G401 (cell line): ENCODE measurements at regions not wholly inside any gene's neighbourhood (a gene's known extent, or its start where the extent isn't known, plus 50 kb on each side); places are given as distances from the start of the nearest gene placed in this dataset.

Experiments
- DNase-seq: peaks from one replicate; pipeline ENCODE4 v3.0.0-alpha.2; 2015; ENCODE audit warnings: low spot score
- in situ Hi-C: cut with HindIII; loops from 2 replicates; pipeline ENCODE4 v1.10.0; 2016; ENCODE audit warnings: low sequenced_read_pairs, mixed read lengths

DNA sequence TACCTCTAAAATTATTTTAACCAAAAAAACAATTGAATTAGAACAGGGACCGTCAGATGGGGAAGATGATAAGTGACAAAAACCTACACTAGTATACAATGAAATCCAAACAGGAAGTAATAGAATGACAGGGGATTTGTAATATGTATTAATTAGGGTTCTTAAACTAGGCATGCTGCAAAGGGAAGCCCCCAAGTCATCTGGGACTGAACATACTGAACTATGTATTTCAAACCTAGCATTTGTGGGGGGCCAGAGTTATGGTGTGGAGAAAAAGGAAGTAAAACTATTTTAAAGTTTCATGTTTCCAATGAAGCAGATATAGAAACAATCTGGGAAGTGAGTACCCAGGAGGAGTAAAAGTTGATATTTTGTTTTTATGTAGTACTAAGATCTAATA is 133.2 kb upstream of the HS3ST3A1 start:
- in situ Hi-C loops: no loop called here
- no peak for DNase-seq

DNA sequence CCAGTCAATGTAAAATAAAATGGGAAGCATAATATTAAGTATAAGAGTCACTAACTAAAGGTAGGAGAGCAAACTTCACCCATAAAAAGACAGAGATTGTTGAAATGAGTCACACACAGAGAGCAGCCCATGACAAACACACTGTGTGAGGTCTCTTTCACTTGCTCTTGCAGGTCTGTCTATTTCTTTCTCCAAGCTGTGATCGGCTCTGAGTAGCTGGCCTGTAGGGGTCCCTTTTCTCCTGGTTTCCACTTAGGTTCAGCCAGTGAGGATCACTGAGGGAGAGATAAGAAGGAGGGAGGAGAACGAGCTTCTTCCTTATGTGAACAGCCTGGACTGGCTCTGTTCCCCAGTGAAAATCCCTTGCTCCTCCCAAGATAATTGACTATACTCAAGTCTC is 133.7 kb upstream of the HS3ST3A1 start:
- peak; percentile 12 for DNase-seq
- in situ Hi-C loops: no loop called here

DNA sequence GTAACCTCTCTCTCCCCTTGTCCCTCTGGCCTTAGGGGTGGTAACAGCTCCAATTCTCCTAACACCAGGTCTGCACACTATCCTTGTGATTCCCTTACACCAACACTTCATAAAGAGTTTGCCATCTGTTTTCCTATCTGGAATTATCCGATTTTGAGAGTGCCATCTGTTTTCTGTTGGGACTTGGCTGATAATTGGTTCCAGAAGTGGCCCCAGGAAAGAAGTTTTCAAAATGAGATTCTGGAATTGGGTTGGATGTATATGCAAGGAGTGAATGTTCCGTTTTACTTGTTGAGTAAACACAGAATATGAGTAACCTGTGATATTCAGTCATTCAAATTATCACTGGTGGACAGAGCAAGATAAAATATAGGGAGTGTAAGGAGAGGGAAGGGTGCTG is 134.1 kb upstream of the HS3ST3A1 start:
- in situ Hi-C loops: no loop called here
- DNase-seq: peak; percentile 1

DNA sequence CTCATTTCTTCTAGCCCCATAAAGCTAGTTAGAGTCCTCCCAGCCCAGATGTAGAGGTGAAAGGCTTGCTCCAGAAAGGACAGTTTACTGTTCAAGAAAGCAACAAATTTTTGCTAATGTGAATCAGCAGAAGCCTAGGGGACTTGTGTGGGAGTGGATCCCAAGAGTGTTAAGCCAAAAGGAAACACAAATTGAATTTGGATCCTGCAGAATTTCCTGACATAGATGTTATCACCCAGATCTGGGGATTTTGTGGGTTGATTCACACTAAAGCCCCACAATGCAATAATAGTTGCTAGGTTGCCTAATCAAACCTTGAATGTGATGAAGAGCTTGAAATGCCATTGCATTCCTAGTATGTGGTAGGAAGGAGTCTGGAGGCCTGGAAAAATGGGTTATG is 135.2 kb upstream of the HS3ST3A1 start:
- in situ Hi-C loops: no loop called here
- no peak for DNase-seq

DNA sequence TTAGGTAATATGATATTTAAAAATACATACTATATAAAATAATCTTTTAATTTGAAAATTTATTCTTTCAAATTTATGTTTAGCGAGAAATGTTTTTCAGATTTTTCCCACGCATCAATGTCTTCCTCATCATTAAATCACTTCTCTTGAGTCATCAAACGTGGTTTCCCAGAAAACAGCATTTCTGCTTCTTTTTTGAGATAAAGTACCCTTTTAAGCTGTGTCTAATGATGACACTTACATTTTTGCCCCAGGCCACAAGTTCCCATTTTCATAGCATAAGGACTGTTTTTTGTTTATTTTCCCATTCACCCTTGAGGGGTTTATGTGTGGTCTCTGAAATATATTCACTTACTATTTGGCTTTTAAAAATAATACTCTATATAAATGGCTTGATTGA is 139.0 kb upstream of the HS3ST3A1 start:
- in situ Hi-C loops: no loop called here
- DNase-seq: no peak

DNA sequence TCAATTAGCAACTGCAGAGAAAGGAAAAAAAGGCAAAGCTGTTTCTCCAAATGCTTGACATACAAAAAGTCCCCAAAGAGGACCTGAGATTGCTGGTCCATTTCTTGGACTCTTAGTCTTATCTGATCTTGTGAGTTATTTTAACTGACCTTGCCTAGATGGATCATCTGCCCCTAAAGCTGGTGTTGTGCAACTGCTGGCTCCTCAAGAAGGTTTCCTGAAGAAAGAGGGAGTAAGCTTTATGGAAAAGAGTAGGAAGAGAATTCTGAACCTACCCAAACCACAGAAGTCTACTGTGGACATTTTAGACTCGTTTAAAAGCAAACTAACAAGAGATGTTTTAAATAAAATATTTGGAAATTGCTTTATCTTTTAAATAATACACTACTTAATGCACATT is 140.0 kb upstream of the HS3ST3A1 start:
- in situ Hi-C loops: no loop called here
- DNase-seq: no peak

DNA sequence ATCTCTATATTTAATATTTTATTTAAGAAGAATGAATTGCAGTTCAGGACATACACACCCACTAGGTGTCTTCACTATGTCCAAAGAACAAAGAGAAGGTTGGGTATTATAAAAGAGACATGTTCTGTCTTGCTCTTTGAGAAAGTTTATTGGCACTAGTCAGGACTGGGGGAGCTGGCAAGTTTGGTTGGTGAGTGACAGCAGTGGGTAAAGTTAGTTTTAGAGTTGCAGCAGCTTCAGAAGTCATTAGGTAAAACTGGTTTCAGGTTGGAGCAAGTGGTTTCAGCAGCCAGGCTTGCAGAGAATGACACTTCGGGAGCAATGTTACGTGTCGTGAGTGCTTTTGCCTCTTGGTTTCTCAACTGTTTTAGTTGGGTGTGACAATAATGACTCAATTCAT is 142.2 kb upstream of the HS3ST3A1 start:
- in situ Hi-C loops: no loop called here
- no peak for DNase-seq

DNA sequence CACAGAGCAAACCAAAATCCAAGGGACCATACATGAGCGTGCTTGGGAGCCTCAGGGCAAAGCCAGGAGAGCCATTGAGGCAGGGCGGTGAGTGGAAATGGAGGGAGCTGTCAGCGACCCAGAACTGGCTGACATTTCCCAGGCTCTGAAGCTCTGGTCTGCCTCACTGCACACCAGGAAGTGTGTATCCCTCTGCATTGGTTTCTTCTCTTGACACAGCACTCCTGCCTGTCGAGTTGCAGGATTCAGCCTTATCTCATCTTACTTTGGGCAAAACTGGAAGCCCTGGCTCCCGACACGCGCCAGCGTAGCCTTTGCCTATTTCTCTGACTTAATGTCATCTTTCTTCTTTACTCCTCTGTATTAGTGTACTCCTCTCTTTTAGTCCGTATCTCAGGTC is 144.7 kb upstream of the HS3ST3A1 start:
- in situ Hi-C loops: no loop called here
- DNase-seq: no peak

DNA sequence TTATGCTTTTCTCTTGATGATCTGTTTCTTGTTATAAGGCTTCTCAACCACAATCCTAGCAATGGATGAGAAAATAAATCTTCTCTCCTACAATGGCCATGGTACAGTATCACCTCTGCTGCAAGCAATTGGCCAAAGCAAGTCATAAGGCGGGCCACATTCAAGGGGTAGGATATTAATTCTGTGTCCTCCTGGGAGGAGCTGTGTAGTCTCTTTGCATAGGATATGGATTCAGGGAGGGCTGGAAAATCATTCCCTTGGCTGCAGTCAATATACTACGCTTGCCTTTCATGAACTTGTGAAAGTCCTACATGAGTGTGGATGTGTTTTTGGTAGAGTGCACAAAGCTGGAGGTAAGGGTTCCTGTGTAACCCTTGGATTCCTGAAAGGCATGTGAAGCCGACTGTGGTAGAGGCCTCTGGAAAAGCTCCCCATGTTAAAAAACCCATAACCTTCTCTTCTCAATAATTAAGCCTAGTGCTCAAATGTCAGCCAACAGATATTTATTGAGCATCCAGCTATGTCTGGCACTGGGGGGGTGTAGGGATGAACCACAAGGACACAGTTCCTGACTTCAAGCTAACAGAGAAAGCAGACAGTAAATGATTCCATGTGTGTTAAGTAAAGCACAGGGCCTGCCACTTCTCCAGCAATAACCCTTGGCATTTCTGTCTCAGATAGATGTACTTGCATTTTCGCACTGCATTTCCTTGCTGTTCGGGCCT is 147.6 kb upstream of the HS3ST3A1 start:
- DNase-seq: no peak
- in situ Hi-C loops: no loop called here

DNA sequence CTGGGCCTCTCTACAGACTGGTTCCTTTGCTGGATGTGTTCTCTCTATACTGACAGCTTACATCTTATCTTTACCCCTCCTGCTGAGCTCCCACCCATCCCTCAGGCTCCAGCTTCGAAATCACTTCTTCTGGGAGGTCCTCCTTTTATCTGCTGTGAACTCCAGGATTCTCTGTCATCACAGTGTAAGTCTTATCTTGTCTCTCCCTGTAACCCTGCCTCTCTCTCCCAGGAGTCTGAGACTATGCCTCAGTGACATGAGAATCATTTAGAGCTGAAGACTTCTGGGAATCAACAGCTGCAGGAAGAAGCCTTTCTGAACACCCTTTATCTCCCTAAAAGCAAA is 148.1 kb upstream of the HS3ST3A1 start:
- in situ Hi-C loops: no loop called here
- no peak for DNase-seq

DNA sequence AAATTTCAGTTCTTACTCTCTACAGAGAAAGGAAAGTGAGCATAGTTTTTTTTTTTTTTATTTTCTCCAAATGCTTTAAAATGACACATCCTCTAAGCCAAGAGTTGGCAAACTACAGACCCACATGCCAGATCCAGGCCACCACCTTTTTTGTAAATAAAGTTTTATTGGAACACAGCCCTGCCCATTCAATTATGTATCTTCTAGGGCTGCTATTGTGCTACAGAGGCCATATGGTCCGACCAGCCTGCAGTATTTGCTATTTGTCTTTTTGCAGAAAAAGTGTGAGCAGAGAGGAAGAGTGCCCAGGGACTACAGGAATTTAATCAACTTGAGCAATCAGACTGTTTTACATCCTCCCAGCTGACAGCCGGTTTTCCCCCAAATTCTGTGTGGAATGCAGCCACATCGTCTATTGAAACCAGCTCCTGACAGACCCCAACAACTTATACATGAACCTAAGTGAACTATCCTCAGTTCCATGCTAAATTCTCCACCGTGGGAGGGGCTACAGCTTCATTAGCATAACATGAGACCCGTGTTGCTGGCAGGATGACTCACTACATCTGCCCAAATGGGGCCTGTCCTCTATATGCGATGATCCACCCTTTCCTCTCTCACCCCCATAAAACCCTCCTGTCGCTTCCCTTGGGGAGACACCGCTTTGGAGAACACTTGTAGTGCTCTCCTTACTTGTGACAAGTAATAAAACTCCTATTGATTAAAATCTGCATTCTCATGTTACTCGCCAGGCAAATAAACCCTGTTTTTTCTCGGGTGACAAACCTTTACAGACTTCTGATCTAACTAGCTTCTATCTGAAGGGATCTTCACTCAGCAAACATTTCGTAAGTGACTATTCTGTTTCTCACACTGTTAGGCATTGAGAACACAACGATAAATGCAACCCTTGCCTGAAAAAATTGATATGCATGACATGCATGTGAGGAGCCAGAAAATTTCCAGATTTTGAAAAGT is 149.4 kb upstream of the HS3ST3A1 start:
- no peak for DNase-seq
- in situ Hi-C loops: no loop called here

DNA sequence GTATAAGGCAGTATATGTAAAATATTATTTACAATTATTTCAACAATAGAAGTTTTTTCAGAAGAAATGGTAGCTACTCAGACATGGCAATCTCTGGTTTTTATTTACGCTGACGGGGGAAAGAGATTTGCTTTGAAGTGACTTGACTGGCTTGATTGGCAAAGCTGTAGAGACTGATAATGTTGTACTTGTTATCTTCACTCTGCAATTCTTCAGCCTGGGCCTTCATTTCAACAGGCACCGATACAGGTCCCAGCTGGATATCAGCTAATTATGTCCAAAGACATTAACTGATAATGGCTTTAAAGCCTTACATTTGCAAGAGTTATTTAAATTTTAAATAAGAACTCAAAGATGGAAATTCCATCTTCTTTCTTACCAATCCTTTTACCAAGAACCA is 151.4 kb upstream of the HS3ST3A1 start:
- in situ Hi-C loops: no loop called here
- no peak for DNase-seq

DNA sequence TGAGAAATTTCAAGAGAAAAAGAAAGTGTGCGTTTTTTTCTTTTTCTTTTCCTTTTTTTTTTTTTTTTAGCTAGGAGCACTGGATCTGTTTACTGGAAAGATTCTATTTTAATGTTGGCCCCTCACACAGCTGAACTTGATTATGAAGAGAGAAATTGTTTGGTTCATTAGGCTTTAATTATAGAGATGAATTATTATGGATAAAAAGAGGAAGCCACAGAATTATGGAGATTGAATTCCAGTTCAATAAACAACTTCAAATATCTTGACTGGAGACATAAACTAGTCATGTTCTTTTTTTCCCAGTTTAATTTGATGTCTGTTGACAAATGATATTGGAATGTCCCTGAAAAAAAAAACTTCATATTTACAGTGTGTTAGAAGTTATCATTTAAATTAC is 152.0 kb upstream of the HS3ST3A1 start:
- in situ Hi-C loops: no loop called here
- no peak for DNase-seq

DNA sequence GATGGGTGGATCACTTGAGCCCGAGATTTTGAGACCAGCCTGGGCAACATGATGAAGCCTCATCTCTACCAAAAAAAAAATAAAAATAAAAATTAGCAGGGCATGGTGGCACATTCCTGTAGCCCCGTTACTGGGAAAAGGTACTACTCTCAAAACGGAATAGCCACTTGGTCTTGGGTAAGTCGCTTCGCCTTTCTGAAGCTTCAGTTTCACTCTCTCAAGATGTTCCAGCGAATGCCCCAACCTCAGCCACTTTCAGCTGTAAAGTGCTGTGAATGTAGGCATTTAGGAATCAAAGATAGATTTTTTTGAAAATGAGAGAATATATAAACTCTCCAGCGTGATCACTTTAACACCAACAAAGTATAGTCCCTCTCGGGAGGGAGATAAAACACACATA is 154.1 kb upstream of the HS3ST3A1 start:
- in situ Hi-C loops: no loop called here
- no peak for DNase-seq

DNA sequence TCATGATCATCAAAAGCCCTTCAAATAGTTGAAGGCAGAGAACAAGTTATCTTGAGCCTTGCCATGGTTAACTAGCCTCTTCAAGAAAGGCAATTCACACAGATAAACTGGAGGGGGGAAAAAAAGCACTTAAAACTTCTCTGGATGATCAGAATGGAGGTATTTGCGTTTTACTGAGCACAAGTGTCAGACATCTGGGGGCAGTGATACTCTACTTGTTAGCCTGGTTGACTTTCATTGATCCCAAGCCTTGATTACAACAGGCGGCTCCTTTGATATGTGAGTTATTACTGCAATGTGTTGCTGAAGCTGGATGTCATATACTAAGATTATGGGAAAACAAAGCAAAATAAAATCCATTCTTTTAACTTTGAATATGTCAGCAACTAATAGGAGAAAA is 155.0 kb upstream of the HS3ST3A1 start:
- in situ Hi-C loops: no loop called here
- no peak for DNase-seq

DNA sequence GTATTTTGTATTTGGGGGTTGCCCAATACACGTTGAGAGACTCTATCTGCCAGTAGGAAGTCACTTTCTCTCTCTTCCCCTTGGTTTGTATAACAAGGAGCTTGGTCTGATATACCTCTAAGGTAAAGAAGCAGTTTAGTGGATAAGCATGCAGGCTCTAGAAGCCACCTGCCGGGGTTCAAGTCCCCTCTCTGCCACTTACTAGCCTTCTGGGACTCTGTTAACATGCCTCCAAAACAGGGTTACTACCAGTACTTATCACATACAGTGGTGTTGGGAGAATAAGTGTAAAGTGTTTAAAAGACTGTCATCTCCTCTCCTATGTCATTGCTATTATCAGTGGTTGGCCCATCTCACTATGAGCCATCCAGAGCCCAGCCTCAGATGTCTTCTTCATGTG is 156.1 kb upstream of the HS3ST3A1 start:
- in situ Hi-C loops: no loop called here
- DNase-seq: no peak

DNA sequence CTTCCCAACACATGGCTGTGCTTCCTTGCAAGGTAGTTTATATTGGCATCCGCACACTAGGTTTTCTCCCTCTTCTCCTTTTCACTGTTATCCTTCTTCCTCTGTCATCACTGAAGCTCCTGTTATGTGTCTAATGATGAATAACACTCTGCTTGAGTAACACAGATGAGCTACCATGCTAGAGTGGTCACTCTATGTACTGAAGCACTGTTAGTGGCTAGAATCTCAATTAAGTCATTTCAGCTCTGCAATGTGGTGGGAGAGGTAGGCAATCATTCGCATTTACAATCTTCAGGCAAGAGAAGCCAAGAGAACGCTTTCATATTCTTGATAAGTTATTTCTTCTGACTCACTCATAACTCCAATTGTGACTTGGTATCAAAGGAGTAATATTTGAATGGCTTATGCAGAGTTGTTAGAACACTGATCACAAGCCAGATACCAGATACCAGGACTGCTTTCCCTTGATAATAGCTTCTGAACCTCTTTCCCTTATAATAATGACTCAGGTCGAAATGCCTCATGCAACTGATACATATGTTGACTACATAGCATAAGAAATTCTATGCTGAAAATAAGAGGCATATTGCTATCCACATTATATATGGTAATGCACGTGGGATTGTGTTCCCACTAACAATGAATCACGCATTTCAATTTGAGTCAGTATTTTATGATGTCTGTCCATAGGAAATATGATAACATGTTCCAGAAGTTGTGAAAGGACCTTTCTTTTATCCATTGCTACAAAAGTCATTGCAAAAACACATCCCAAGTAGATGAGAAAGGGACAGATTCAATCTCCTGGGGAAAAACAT is 158.0 kb upstream of the HS3ST3A1 start:
- in situ Hi-C loops: no loop called here

DNA sequence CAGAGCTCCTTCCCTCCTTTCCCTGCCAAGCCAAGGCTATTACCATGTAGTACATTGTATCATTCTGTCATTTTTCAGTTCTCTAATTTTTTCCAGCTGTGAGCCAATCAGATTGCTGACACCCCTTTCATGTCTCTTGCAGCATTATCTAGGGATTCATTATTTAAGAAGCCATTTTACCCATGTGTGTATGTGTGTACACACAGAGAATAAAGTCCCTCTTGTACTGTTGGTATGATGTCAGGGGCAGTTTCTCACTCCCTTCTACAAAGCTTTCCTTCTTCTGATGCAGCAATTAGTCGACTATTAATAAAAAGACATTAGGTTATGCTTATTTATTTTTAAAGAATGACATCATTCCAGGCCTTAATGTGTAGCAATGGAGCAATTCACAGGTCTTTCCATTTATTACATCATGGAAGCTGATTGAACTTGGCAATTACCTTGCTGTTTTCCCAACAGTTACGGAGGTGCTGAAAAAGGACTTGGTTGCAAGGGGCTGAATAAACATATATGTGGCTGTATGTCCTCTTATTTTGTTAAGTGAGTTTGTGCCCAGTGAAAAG is 159.4 kb upstream of the HS3ST3A1 start:
- no peak for DNase-seq
- in situ Hi-C loops: no loop called here

More for the DNA sequence above, 158.0 kb upstream of the HS3ST3A1 start:
- DNase-seq: no peak

DNA sequence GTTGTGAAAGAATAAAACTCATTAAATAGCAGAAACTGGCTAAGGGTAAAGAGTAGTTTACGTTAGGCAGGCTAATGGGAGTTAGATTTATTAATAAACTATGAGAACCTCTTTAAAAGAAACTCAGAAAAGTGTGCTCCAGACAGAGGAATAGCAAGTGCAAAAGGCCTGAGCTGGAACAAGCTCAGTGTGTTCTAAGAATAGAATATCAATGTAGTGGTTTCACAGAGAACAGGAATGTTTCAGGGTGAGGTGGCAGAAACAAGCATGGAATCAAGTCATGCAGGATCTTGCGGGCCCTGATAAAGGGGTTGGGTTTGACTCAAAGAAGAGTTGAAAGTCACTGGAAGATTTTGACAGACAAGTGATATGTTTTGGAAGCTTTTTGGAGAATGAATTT is 164.0 kb upstream of the HS3ST3A1 start:
- no peak for DNase-seq
- in situ Hi-C loops: no loop called here

DNA sequence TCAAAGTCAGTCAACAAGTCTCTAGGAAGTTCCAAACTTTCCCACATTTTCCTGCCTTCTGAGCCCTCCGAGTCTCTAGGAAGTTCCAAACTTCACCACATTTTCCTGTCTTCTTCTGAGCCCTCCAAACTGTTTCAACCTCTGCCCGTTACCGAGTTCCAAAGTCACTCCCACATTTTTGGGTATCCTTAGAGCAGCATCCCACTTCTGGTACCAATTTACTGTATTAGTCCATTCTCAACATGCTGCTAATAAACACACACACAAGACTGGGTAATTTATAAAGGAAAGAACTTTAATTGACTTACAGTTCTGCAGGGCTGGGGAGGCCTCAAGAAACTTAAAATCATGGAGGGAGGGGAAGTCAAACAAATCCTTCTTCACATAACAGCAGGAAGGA is 169.0 kb upstream of the HS3ST3A1 start:
- DNase-seq: no peak
- in situ Hi-C loops: no loop called here
